ENCODE measurements at regions not wholly inside any gene's neighbourhood (a gene's known extent, or its start where the extent isn't known, plus 50 kb on each side); places are given as distances from the start of the nearest gene placed in this dataset.
A peak's percentile ranks its signal among the peaks of the same experiment; 100 is the strongest.
"Not testable (repeated sequence)": the region's sequence is repeated elsewhere in the genome, so short reads cannot be mapped to it uniquely, and the experiment has no call there.

DNA sequence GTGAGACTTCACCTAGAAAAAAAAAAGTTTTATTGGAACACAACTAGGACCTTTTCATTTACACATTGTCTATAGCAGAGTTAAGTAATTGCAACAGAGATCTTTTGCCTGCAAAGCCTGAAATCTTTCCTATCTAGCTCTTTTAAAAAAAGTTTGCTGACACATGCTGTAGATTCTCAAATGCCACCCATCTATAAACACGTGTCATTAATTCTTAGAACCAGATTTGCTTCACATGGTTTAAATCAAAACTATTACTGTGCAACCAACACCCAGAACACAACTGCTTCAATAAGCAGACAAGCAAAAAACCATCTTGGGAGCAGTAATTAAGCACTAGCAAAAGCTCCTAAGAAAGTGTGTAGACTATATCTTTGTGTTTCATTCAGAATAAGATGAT lies 55.0 kb downstream of the OXSM start:
- H3K36me3 ChIP-seq (replicated peaks; ENCODE audit: control insufficient read depth, insufficient read depth, low read length), result no peaks in the 10 kb centered on the region
- H3K4me3 ChIP-seq (ENCODE audit: insufficient read depth, low read depth, low read length), result no peak overlapping the region
- no peaks in the 10 kb centered on the region for H3K27me3 ChIP-seq (ENCODE audit: control insufficient read depth, insufficient read depth, low read length)
- DNase-seq, result no peak

GRCh38 chr3:25846282-25846681 lies 56.4 kb downstream of the OXSM start:
- Histone ChIP-seq H3K4me3 (ENCODE audit: insufficient read depth, low read depth, low read length) (no peak overlapping the region), H3K27me3 (ENCODE audit: control insufficient read depth, insufficient read depth, low read length) (no peaks in the 10 kb centered on the region), H3K36me3 (replicated peaks; ENCODE audit: control insufficient read depth, insufficient read depth, low read length) (no peaks in the 10 kb centered on the region)
- DNase-seq, result no peak

DNA sequence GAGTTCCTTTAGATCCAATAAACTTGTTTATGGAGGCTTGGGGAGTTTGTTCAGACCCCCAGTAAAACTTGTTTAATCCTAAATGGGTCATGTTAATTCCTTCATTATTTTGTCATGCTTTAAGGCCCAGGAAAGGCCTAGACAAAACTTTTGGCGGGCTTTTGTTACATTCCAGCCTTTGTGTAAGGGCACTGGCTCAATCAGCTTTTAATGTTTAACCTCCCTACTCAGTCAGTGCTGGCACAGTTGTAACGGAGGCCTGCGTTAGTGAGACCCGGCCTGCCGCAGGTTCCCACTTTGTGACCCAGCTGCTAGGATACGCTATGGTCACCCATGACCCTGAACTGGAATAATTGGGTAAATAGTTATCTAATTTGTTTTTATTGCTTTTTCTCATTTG lies 59.2 kb downstream of the OXSM start:
- no peak for DNase-seq
- no peaks in the 10 kb centered on the region for H3K36me3 ChIP-seq (replicated peaks; ENCODE audit: control insufficient read depth, insufficient read depth, low read length)
- no peaks in the 10 kb centered on the region for H3K27me3 ChIP-seq (ENCODE audit: control insufficient read depth, insufficient read depth, low read length)
- no peak overlapping the region for H3K4me3 ChIP-seq (ENCODE audit: insufficient read depth, low read depth, low read length)

GRCh38 chr3:25849641-25850385 lies 59.9 kb downstream of the OXSM start:
- Histone ChIP-seq H3K36me3 (replicated peaks; ENCODE audit: control insufficient read depth, insufficient read depth, low read length) (no peaks in the 10 kb centered on the region), H3K4me3 (ENCODE audit: insufficient read depth, low read depth, low read length) (no peak overlapping the region), H3K27me3 (ENCODE audit: control insufficient read depth, insufficient read depth, low read length) (no peaks in the 10 kb centered on the region)
- peak; percentile 10 for DNase-seq

- not testable (repeated sequence) for H3K4me3 ChIP-seq (ENCODE audit: insufficient read depth, low read depth, low read length); H3K36me3 ChIP-seq (replicated peaks; ENCODE audit: control insufficient read depth, insufficient read depth, low read length); DNase-seq; H3K27me3 ChIP-seq (ENCODE audit: control insufficient read depth, insufficient read depth, low read length)
Measured at GRCh38 chr3:25851693-25852259, 61.9 kb downstream of the OXSM start.

GRCh38 chr3:25854214-25854613 lies 64.3 kb downstream of the OXSM start:
- Histone ChIP-seq H3K4me3 (ENCODE audit: insufficient read depth, low read depth, low read length) (no peak overlapping the region), H3K27me3 (ENCODE audit: control insufficient read depth, insufficient read depth, low read length) (no peaks in the 10 kb centered on the region), H3K36me3 (replicated peaks; ENCODE audit: control insufficient read depth, insufficient read depth, low read length) (no peaks in the 10 kb centered on the region)
- DNase-seq, result no peak

GRCh38 chr3:25854635-25855034 lies 64.7 kb downstream of the OXSM start:
- no peak for DNase-seq
- Histone ChIP-seq H3K27me3 (ENCODE audit: control insufficient read depth, insufficient read depth, low read length) (no peaks in the 10 kb centered on the region), H3K4me3 (ENCODE audit: insufficient read depth, low read depth, low read length) (no peak overlapping the region), H3K36me3 (replicated peaks; ENCODE audit: control insufficient read depth, insufficient read depth, low read length) (no peaks in the 10 kb centered on the region)

- no peaks in the 10 kb centered on the region for H3K27me3 ChIP-seq (ENCODE audit: control insufficient read depth, insufficient read depth, low read length)
- DNase-seq, result no peak
- H3K36me3 ChIP-seq (replicated peaks; ENCODE audit: control insufficient read depth, insufficient read depth, low read length), result no peaks in the 10 kb centered on the region
- H3K4me3 ChIP-seq (ENCODE audit: insufficient read depth, low read depth, low read length), result no peak overlapping the region
Measured at GRCh38 chr3:25855266-25855784, 65.4 kb downstream of the OXSM start.

DNA sequence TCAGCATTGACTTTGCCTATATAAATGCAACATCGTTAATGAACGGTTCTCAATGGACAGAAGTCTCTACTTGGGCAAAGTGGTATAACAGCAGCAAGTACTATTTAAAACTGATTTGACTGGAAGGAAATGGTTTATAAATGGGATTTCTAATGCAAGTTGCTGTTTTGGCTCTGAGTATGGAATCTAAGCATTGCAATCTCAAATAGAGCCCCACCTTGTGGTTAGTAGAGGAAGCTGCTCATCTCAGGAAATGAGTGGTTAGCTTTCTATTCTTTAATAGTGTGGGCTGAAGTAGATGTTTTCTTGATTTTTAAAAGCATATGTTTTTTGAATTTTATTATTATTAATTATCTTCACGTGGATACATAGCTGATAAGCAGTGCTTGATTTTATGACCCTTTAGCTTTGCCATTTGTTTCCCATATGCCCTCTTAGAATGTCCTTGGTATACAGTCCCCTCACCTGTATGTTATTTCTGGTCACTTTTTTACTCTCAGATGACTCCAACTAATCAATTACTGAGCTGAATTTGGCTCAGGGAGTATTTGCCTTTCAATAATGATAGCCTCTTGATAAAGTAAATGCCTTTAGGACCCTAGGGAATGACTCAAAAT lies 67.1 kb downstream of the OXSM start:
- Histone ChIP-seq H3K27me3 (ENCODE audit: control insufficient read depth, insufficient read depth, low read length) (no peaks in the 10 kb centered on the region), H3K36me3 (replicated peaks; ENCODE audit: control insufficient read depth, insufficient read depth, low read length) (no peaks in the 10 kb centered on the region), H3K4me3 (ENCODE audit: insufficient read depth, low read depth, low read length) (no peak overlapping the region)
- DNase-seq, result peak; percentile 31

DNA sequence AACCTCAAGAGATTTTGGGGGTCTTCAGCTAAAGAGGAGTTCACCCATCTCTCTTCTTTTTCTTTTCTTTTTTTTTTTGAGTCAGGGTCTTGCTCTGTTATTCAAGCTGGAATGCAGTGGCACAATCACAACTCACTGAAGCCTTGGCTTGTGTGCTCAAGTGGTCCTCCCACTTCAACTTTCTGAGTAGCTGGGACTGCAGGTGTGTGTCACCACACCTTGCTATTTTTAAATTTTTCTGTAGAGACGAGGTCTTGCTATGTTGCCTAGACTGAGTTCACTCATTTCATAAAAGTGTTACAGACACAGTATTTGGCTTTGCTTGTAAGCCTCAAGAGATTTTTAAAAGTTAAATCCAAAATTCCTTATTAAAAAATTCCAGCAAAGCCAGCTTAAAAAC lies 71.7 kb downstream of the OXSM start:
- no peak overlapping the region for H3K4me3 ChIP-seq (ENCODE audit: insufficient read depth, low read depth, low read length)
- H3K36me3 ChIP-seq (replicated peaks; ENCODE audit: control insufficient read depth, insufficient read depth, low read length), result no peaks in the 10 kb centered on the region
- DNase-seq, result no peak
- no peaks in the 10 kb centered on the region for H3K27me3 ChIP-seq (ENCODE audit: control insufficient read depth, insufficient read depth, low read length)

DNA sequence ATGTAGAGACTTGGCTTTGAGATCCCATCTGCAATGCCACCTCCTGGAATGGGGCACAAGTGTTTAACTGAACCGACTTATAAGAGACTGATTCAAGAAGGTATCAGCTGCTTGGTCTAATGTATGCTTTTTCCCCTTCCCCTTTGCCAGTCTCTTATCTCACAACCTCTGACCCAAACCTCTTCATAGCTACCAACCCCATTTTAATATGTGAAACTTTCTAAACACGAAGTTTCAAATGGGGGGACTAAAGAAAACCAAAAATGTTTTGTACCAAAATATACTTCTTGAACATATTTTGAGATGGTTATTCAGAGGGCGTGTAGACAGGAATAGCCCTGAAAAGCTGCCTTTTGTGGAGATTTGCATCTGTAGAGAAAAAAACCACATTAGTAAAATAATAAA lies 73.1 kb downstream of the OXSM start:
- Histone ChIP-seq H3K36me3 (replicated peaks; ENCODE audit: control insufficient read depth, insufficient read depth, low read length) (no peaks in the 10 kb centered on the region), H3K27me3 (ENCODE audit: control insufficient read depth, insufficient read depth, low read length) (no peaks in the 10 kb centered on the region), H3K4me3 (ENCODE audit: insufficient read depth, low read depth, low read length) (no peak overlapping the region)
- no peak for DNase-seq

- DNase-seq, result no peak
- no peak overlapping the region for H3K4me3 ChIP-seq (ENCODE audit: insufficient read depth, low read depth, low read length)
Measured at GRCh38 chr3:25863416-25863959, 73.6 kb downstream of the OXSM start.

GRCh38 chr3:25870452-25870851 lies 80.6 kb downstream of the OXSM start:
- DNase-seq, result no peak
- Histone ChIP-seq H3K27me3 (ENCODE audit: control insufficient read depth, insufficient read depth, low read length) (no peaks in the 10 kb centered on the region), H3K36me3 (replicated peaks; ENCODE audit: control insufficient read depth, insufficient read depth, low read length) (no peaks in the 10 kb centered on the region), H3K4me3 (ENCODE audit: insufficient read depth, low read depth, low read length) (no peak overlapping the region)

More at GRCh38 chr3:25863416-25863959, 73.6 kb downstream of the OXSM start:
- Histone ChIP-seq H3K27me3 (ENCODE audit: control insufficient read depth, insufficient read depth, low read length) (no peaks in the 10 kb centered on the region), H3K36me3 (replicated peaks; ENCODE audit: control insufficient read depth, insufficient read depth, low read length) (no peaks in the 10 kb centered on the region)

GRCh38 chr3:25872200-25872877 lies 82.4 kb downstream of the OXSM start:
- no peak for DNase-seq
- Histone ChIP-seq H3K27me3 (ENCODE audit: control insufficient read depth, insufficient read depth, low read length) (no peaks in the 10 kb centered on the region), H3K4me3 (ENCODE audit: insufficient read depth, low read depth, low read length) (no peak overlapping the region), H3K36me3 (replicated peaks; ENCODE audit: control insufficient read depth, insufficient read depth, low read length) (no peaks in the 10 kb centered on the region)

All from H7 (cell line).